Stromal cell of bone marrow (primary cell): ENCODE measurements at regions not wholly inside any gene's neighbourhood (a gene's known extent, or its start where the extent isn't known, plus 50 kb on each side); places are given as distances from the start of the nearest gene placed in this dataset.
"Not testable (repeated sequence)": the region's sequence is repeated elsewhere in the genome, so short reads cannot be mapped to it uniquely, and the experiment has no call there.

Experiments
- DNase-seq: peaks from one replicate; pipeline ENCODE4 v3.0.0-alpha.2; 2012; ENCODE audit warnings: low read depth

DNA sequence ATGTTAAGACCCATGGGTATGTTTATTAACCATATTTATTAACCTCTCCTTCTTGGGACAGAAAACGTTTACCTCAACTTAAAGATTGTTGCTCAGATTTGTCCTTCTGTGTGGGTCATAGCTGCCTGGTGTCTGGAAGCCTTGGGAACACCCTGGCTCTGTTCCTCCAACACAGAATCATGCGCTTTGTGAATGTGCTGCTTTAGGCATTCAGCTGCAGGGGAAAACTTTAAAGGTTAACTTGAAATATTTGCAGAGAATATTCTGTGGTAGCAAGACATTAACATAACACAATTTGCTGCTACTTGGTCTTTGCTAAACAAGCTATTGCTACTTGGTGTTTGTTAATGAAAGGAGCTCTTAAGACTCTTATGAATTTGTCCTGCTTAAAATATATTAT, 50.5 kb upstream of the THOC3 start:
- not testable (repeated sequence) for DNase-seq

DNA sequence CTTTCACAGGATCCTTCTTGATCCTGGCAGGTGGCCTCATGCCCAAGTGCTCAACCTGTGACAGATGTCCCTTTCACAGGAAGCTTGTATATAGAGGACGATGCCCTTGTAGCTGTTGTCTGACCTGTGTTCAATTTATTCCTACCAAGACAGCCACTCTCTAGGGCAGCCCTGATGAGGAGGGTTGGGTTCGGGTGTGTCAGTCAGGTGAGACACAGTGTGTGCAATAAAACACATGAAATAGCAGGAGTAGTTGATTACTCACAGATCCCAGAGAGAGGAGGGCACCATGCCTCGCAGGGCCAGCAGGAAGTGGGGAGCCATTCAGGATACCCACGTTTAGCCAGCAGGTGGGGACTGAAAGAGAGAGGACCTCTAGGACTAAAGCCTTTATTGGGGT, 52.7 kb upstream of the THOC3 start:
- not testable (repeated sequence) for DNase-seq

DNA sequence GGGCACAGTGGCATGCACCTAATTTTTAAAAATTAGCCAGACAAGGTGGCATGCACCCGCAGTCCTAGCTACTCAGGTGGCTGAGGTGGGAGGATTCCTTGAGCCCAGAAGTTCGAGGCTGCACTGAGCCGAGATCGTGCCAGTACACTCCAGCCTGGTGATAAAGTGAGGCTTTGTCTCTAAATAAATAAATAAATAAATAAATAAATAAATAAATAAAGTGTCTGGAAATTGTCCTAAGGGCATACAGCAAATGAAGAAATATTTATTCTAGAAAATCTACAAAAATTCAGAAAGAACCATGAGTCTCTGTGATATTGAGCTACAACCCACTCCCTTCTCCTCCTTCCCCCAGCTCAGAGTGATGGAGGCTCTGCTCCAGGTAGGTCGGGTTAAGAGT, 55.4 kb upstream of the THOC3 start:
- not testable (repeated sequence) for DNase-seq

DNA sequence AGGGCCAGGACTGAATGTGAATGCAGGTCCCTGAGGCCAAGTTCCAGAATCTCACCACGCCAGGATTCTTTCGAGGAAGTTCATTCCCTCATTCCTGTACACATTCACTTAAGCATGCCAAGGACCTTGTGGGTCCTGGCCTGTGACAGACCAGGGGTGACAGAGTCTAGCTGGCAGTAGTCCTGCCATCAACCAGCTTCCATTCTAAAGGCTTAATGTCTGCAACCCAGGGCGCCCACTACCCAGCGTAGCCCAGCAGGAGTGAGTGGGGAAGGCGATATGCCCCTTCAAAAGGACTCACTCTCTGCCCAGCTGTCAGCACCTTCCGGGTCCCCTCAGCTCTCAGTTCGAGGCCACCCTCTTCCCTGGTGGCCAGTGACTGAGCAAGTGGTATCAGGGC, 61.3 kb upstream of the THOC3 start:
- not testable (repeated sequence) for DNase-seq

DNA sequence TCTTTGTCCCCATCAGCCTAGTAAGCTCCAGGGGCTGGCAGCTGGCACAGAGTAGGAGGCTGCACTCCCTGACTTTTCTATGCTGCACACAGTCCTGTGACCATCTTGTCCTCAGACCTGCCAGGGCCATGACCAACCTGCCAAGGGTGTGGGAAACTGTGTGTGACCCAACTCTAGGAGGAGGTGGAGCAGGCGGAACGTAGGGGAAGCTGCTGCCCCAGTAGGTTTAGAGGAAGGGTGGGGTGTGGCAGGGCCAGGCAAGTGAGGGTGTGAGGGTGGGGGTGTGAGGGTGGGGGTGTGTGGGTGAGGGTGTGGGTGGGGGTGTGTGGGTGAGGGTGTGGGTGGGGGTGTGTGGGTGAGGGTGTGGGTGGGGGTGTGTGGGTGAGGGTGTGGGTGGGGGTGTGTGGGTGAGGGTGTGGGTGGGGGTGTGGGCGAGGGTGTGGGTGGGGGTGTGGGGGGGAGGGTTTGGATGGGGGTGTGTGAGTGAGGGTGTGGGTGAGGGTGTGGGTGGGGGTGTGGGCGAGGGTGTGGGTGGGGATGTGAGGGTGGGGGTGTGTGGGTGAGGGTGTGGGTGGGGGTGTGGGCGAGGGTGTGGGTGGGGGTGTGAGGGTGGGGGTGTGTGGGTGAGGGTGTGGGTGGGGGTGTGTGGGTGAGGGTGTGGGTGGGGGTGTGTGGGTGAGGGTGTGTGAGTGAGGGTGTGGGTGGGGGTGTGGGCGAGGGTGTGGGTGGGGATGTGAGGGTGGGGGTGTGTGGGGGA, 62.4 kb upstream of the THOC3 start:
- not testable (repeated sequence) for DNase-seq

DNA sequence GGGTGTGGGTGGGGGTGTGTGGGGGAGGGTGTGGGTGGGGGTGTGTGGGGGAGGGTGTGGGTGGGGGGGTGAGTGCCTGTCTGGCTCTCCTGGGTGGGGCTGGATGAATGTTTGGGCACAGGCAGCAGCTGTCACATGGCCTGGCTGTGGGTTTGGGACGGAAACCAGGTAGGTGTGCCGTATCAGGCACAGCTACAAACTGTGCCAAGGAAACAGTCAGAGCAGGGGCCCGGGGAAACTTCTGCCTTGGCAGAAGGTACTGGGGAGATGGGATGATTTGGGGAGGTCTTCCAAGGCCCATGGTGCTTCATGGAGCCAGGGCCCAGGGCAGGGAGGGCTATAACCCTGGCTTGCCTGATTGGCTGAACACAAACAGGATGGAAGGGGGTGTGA, 63.0 kb upstream of the THOC3 start:
- DNase-seq: not testable (repeated sequence)

DNA sequence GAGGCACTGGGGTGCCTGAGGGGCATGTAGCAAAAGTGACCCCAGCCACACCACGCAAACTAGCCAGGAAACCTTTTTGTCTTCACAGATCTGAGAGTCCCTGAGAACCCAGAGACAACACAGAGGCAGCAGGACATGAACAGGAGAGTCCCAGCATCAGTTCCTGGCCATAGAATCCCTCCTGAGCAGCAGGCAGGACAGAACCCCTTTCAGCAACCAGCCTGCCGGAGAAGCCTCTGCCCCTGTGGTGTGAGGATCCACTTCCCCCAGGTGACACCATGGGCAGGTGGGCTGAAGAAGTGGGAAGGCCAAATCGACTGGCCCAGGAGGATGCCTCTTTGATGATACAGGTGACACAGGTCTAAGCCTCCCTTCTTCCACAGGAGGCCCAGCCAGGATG, 65.1 kb upstream of the THOC3 start:
- not testable (repeated sequence) for DNase-seq

DNA sequence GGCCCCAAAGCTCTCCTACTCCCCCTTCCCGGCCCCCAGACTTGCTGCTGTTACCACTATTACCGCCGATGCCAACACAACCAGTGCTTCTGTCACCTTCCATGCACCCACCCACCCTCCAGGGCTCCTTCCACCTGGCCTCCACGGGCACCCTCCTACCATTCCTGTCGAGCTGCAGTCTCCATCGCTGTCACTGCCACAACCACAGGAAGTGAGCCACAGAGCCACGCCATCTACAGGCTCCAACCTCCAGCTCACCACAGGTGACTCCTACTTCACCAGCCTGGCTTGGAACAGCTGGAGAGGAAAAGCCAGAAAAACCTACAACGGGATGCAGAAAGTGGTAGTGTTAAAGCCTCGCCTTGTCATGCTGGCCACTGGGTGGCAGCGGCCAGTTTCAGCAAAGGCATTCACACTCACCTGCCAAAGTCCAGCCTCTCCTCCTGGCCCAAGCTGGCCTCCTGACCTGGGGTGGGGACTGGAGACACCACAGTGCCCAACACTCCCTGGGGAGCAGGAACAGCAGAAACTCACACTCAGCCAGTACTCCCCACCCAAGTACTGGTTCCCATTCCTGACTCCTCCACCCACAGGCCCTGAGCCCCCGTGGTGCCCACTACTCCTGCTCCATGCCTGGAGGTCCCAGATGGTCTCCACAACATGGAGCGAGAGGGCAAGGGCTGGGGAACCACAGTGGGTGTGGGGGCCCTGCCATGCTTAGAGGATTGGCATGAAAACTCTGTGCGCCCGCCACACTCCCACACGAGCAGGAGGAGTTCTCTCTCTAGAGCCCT, 66.5 kb upstream of the THOC3 start:
- not testable (repeated sequence) for DNase-seq

DNA sequence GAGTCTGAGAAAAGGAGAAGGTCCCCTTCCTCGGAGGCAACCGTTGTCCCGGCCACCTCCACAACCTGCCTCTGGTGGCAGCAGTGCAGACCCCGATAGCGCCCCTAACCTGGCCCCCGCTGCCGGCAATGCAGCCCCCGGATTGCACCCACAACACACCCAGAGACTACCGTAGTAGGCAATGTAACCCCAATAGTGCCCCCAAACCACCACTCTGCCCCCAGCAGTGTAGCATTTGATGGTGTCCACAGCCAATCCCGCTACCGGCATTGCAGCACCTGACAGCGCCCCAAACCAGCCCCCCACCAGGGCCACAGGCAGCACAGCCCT, 67.1 kb upstream of the THOC3 start:
- not testable (repeated sequence) for DNase-seq

DNA sequence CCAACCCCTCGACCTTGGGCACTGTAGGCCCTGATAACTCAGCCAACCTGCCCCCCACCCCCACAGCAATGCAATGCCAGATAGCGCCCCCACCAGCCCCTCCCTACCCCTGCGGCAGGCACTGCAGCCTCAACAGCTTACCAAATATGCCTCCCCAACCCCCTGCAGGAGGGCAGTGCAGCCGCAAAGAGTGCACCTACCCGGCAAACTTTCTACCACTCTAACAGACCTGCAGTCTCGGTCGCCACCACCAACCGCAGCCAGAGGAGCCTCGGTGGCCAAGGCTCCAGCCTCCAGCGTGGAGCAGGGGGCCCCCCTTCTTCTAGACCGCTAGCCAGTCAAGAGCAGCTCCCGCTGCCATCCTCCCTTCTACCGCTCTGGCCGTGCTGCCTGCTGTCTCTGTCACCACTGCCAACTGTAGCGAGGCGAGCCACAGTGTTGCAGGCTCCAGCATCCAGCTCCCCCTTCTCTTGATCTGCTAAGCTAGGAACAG, 67.7 kb upstream of the THOC3 start:
- not testable (repeated sequence) for DNase-seq

DNA sequence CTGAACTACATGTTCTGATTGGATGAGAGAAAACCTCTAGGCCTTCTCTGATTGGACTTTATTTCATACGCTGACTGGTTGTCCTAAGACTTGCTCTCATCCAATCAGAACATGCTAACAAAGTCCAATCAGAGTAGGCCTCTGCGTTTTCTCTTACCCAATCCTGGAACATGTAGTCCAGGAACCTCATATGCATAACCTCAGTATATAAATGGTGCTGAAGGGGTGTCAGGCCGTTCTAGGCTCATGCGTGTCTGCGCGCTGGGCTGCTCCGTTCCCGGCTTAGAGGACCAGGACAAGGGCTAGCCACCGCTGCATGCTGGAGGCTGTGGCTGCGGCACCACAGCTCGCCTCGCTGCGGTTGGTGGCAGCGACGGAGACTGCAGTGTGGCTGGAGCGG, 68.3 kb upstream of the THOC3 start:
- DNase-seq: not testable (repeated sequence)

DNA sequence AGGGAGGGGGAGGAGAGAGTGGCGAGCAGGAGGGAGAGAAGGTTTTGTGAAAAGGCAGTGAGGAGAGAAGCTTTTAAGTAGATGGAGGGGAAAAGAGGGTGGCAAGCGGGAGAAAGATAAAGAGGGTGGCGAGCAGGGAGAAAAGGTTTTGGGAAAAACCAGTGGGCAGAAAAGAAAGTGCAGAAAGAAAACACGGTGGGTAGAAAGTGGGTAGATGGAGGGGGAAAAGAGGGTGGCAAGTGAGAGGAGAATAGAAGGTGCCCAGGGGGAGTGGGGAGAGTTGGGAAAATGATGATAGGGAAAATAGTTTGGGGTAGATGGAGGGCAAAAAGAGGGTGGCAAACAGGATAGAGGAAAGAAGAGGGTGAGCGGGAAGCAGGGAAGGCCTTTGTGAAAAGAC, 69.1 kb upstream of the THOC3 start:
- DNase-seq: not testable (repeated sequence)

DNA sequence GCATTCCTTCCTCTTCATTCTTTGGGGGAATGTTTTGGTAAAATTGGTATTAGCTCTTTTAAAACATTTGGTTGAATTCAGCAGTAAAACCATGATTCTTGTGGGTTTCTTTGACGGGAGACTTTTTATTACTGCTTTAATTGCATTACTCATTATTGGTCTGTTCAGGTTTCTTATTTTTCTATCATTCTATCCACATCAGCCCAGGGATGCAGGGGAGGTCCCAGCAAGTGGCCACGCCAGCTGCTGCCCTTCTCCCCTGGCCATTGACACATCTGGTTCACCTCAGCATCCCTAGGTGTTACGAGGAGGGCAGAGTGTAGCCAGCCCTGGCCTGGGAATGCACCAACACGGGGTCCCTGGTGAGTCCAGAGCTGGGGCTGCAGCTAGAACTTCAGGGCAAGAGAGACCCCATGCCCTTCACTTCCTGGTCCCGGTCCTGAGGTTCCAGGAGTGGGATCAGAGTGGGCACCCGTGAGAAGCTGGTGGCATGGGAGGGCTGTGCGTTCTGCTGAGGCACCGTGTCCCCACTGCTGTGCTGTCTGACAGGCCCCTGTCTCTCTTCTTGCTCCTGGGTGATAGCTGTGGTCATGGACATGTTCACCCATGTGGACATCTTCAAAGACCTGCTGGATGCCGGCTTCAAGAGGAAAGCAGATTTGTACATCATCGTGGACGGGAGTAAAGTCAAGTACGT, 72.1 kb upstream of the THOC3 start:
- not testable (repeated sequence) for DNase-seq

DNA sequence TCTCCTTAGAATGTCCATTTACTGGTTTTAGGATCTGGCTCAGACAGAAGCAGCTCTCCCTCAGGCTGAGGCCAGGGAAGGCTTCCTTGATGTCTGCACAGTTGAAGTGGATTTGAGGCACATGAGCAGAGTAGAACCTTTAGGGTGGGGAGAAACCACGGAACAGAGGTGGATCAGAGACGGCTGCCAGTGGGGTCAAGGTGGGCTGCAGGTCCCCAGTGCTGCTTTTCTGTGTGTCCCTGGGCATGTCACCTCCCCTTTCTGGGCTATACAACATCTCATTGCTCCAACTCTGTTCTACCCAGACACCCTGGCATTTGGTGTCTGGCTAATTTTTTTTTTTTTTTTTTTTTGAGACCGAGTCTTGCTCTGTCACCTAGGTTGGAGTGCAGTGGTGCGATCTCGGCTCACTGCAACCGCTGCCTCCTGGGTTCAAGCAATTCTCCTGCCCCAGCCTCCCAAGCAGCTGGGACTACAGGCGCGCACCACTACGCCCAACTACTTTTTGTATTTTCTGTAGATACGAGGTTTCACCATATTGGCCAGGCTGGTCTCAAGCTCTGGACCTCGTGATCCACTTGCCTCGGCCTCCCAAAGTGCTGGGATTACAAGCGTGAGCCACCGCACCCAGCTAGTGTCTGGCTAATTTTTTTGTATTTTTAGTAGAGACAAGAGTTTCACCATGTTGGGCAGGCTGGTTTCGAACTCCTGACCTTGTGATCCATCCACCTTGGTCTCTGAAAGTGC, 73.3 kb upstream of the THOC3 start:
- not testable (repeated sequence) for DNase-seq

DNA sequence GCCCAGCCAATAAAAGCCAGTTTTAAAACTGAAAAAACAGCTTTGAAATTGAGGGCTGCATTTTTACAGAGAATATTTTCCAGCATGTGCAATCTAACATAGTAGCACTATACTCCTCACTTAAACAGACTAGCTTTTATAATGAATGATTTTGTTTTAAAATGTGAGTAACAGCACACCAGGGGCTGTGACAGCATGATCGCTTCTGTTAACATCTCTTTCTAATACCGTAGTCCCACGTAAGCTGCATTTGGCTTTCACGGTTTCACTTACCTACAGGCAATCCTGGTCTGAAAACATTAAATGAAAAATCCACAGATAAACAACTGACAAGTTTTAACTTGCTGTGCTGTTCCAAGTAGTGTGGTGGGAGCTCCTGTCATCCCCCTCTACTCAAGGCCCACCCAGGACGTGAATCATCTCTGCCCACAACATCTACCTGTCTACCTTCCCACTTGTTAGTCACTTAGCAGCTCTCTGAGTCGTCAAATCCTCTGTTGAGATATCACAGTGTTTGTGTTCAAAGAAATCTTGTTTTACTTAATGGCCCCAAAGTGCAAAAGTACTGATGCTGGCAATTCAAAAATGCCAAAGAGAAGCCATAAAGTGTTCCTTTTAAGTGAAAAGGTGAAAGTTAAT, 74.0 kb upstream of the THOC3 start:
- DNase-seq: not testable (repeated sequence)

DNA sequence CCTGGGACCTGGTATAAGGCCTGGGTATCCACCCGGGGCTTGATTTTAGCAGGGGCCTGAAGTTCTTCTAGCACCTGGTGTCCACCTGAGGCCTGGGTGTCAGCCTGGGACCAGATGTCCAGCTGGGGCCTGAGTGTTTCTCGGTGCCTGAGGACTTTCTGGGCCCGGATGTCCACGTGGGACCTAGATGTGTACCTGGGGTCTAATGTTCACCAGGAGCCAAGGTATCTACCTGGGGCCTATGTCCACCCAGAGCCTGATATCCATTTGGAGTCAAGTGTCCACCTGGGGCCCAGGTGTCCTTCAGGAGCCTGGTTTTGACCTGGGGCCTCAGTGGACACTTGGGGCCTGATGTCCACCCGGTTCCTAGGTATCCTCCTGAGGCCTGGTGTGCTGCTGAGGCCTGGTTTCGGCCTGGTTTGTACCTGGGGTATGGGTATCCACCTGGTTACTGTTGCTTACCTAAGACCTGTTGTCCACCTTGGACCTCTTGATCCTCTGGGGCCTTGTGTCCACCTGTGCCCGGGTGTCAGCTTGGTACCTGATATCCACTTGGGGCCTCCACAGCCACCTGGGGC, 75.2 kb upstream of the THOC3 start:
- not testable (repeated sequence) for DNase-seq

DNA sequence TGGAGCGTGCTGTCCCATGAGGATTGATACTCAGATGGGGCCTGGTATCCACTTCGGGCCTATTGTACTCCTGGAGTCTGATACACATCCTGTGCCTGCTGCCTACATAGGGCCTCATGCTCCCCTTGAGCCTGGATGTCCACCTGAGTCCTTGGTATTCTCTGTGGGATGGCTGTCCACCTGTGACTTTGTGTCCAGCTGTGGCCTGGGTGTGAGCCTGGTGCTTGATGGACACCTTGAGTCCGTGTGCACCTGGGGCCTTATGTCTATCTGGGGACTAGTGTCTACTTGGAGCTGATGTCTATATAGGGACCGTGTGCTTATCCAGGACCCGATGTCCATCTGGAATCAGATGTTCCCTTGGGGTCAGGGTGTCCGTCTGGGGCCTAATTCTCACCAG, 75.9 kb upstream of the THOC3 start:
- DNase-seq: not testable (repeated sequence)

DNA sequence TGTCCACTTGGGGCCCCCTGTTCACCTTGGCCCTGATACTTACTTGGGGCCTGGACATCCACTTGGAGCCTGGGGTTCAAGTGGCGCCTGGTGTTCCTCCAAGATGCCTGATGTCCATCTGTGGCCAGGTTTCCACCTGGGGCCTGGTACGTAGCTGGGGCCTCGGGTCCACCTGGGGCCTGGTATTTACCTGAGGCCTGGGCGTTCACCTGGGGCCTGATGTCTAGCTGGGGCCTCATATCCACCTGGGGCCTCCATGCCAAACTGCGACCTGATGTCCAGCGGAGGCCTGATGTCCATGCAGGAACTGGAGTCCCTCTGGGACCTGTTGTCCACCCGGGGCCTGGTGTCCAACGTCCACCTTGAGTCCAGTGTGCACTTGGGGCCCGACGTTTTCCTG, 76.3 kb upstream of the THOC3 start:
- not testable (repeated sequence) for DNase-seq

DNA sequence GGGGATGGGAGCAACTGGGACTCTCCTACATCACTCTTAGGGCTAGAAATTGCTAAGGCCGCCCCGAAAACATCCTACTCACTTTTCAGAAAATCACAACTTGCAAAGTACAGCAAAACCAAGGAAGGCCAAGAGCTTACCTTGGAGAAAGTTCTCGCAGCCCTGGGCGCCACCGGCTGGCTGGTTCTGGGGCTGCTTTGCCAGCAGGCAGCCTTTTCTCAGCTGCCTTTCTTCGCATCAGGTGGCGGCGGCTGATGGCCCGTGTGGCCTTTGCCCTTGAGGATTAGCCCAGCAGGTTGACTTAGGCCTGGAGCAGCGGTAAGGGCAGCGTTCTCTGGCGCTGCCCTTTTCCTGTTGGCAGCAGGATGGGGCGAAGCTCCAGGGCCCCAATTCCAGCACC, 77.3 kb upstream of the THOC3 start:
- not testable (repeated sequence) for DNase-seq

DNA sequence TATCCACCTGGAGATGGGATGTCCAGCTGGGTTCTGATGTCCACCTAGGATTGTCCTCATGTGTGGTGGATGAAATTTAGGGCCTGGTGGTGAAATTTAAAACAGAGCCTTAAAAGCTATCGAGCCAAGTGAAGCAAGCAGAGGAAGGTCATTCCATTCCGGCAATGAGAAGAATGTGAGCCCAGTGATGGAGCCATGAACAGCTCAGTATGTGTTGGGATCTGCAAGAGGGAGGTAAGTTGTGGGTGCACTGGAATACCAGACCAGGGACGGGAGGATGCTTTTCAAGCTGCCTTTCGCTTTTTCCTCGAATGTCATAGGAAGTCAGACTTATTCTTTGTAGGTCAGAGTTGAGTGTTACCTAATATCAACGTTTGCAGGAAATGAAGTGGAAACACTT, 80.6 kb upstream of the THOC3 start:
- not testable (repeated sequence) for DNase-seq
